Thyroid gland (tissue), 4 donors: ENCODE measurements at regions not wholly inside any gene's neighbourhood (a gene's known extent, or its start where the extent isn't known, plus 50 kb on each side); places are given as distances from the start of the nearest gene placed in this dataset.

Experiments used
- DNase-seq, 2 donors: peaks; one replicate each; pipeline ENCODE4 v3.0.0-alpha.2; 2019
- H3K27ac ChIP-seq, 3 donors: fragments of 200-600 bp; sonication (generic); 1 replicate in 2 of 3; 2 replicates in 1 of 3; pipeline ENCODE4 v1.5.1; 2016 to 2019; ENCODE audit warnings: mild to moderate bottlenecking in 1 of 3, moderate library complexity in 1 of 3
- H3K27me3 ChIP-seq: fragments of 200-600 bp; sonication (generic); one replicate; pipeline ENCODE4 v1.5.1; 2019
- H3K36me3 ChIP-seq, 2 donors: fragments of 200-600 bp; sonication (generic); one replicate each; pipeline ENCODE4 v1.5.1; 2016 to 2019
- H3K4me1 ChIP-seq, 2 donors: fragments of 200-600 bp; sonication (generic); one replicate each; pipeline ENCODE4 v1.5.1; 2017 to 2019
- H3K4me3 ChIP-seq, 3 donors: fragments of 200-600 bp; sonication (generic); replicated peaks in 1 of 3; 1 replicate in 2 of 3; 2 replicates in 1 of 3; pipeline ENCODE4 v1.5.1; 2016; ENCODE audit warnings: mild to moderate bottlenecking in 1 of 3
- H3K9me3 ChIP-seq: fragments of 200-600 bp; sonication (generic); one replicate; pipeline ENCODE4 v1.5.1; 2017
- CTCF ChIP-seq, 6 experiments: fragments of 200-600 bp in 3 of 6; fragments of 450-650 bp in 3 of 6; sonication (generic) in 3 of 6; IDR thresholded peaks; one replicate each; pipeline ENCODE4 v1.5.1; 2016 to 2019; ENCODE audit warnings: antibody characterized with exemption in 6 of 6, mild to moderate bottlenecking in 2 of 6, inconsistent platforms in 1 of 6, moderate library complexity in 1 of 6
- POLR2A ChIP-seq, 2 donors: fragments of 450-650 bp; IDR thresholded peaks; one replicate each; pipeline ENCODE4 v1.6.1; 2017; ENCODE audit warnings: antibody characterized with exemption in 2 of 2, mild to moderate bottlenecking in 2 of 2, moderate library complexity in 1 of 2
- WGBS, 2 donors: methylation state at CpG; one replicate each; pipeline ENCODE4 v1.1.5; 2017; 5-methylcytosine and 5-hydroxymethylcytosine counted together
- intact Hi-C: fragments of 100-400 bp; cut with DNase I; formaldehyde crosslinking; loops from one replicate; pipeline ENCODE4 v1.15.1; 2023

GRCh38 chr4:174084542-174084941, 198.9 kb downstream of the FBXO8 start:
- H3K4me1 ChIP-seq = no peaks in the 10 kb centered on the region
- H3K27ac ChIP-seq = no peak overlapping the region
- TF ChIP-seq POLR2A (IDR thresholded peaks at IDR 0.05) = no peak
- no peak for TF ChIP-seq CTCF (IDR thresholded peaks at IDR 0.05)
- intact Hi-C loops = no loop called here
- H3K36me3 ChIP-seq = no peaks in the 10 kb centered on the region
- H3K4me3 ChIP-seq = no peak overlapping the region
- H3K27me3 ChIP-seq = no peaks in the 10 kb centered on the region
- no peak for DNase-seq
- no peaks in the 10 kb centered on the region for H3K9me3 ChIP-seq
- WGBS, 2 donors = 63% methylated on average over 1 of the region's 1 CpG; no CpG with 5 or more reads in 1 of the 2 donors

- no peaks in the 10 kb centered on the region for H3K27me3 ChIP-seq
- no peaks in the 10 kb centered on the region for H3K4me1 ChIP-seq
- H3K27ac ChIP-seq = no peak overlapping the region
- no peak for DNase-seq
- H3K36me3 ChIP-seq = no peaks in the 10 kb centered on the region
- no peaks in the 10 kb centered on the region for H3K9me3 ChIP-seq
- H3K4me3 ChIP-seq = no peak overlapping the region
- intact Hi-C loops = no loop called here
- TF ChIP-seq POLR2A (IDR thresholded peaks at IDR 0.05) (no peak), CTCF (IDR thresholded peaks at IDR 0.05) (no peak)
These were observed 203.1 kb downstream of the FBXO8 start for GRCh38 chr4:174080361-174080760.

- intact Hi-C loops = no loop called here
- Histone ChIP-seq H3K27me3 (no peaks in the 10 kb centered on the region), H3K4me1 (no peaks in the 10 kb centered on the region), H3K36me3 (no peaks in the 10 kb centered on the region), H3K27ac (no peak overlapping the region), H3K4me3 (no peak overlapping the region), H3K9me3 (no peaks in the 10 kb centered on the region)
- TF ChIP-seq POLR2A (IDR thresholded peaks at IDR 0.05) = no peak
- TF ChIP-seq CTCF (IDR thresholded peaks at IDR 0.05) = no peak
- no peak for DNase-seq
These were observed 211.9 kb downstream of the FBXO8 start for GRCh38 chr4:174071595-174071994.

GRCh38 chr4:174069848-174070330, 213.6 kb downstream of the FBXO8 start:
- H3K36me3 ChIP-seq = no peaks in the 10 kb centered on the region
- no peak overlapping the region for H3K4me3 ChIP-seq
- H3K4me1 ChIP-seq = no peaks in the 10 kb centered on the region
- H3K27me3 ChIP-seq = no peaks in the 10 kb centered on the region
- no peak for TF ChIP-seq POLR2A (IDR thresholded peaks at IDR 0.05)
- no peak for TF ChIP-seq CTCF (IDR thresholded peaks at IDR 0.05)
- WGBS, 2 donors = 57 to 73% methylated on average over 2 of the region's 2 CpGs
- no peak for DNase-seq
- no peak overlapping the region for H3K27ac ChIP-seq
- intact Hi-C loops = no loop called here
- H3K9me3 ChIP-seq = no peaks in the 10 kb centered on the region

- no peak for DNase-seq
- TF ChIP-seq CTCF (IDR thresholded peaks at IDR 0.05) (no peak), POLR2A (IDR thresholded peaks at IDR 0.05) (no peak)
- H3K36me3 ChIP-seq = no peaks in the 10 kb centered on the region
- no peaks in the 10 kb centered on the region for H3K9me3 ChIP-seq
- no peaks in the 10 kb centered on the region for H3K4me1 ChIP-seq
- no peak overlapping the region for H3K27ac ChIP-seq
- no peak overlapping the region for H3K4me3 ChIP-seq
- intact Hi-C loops = no loop called here
- 63 to 75% methylated on average over 3 of the region's 3 CpGs for WGBS, 2 donors
- H3K27me3 ChIP-seq = no peaks in the 10 kb centered on the region
These were observed 216.8 kb downstream of the FBXO8 start for GRCh38 chr4:174066611-174067205.
